ENCODE measurements at regions not wholly inside any gene's neighbourhood (a gene's known extent, or its start where the extent isn't known, plus 50 kb on each side); places are given as distances from the start of the nearest gene placed in this dataset.
A peak's percentile ranks its signal among the peaks of the same experiment; 100 is the strongest.

DNA sequence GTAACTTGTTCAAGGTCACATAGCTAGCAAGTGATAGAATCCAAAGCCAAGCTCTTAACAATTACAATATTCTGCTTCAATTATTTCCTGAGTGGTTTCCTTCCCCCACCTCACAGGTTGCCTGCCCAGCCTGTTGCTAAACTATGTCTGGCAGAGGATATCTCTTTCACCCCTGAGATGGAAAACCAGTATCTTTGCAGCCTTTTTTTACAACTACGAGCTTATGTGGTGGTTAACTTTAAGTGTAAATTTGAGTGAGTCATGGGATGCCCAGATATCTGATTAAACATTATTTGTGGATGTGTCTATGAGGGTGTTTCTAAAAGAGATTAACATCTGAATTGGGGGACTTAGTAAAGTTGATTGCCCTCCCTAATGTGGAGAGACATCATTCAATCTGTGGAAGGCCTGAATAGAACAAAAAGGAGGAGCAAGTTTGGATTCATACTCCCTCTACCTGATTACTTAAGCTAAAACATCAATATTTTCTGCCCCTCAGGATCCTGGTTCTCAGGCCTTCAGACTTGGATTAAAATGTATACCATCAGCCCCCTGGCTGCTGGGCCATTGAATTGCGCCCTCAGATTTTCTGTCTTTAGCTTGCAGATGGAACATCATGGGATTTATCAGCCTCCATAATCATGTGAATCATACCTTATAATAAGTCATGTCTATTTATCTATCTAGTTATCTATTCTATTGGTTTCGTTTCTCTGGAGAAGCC is 911.9 kb downstream of the METTL15 start:
- Histone ChIP-seq H3K36me3 (ENCODE audit: control insufficient read depth in 1 of 2, insufficient read depth in 2 of 2, low read length in 2 of 2) (no peaks in the 10 kb centered on the region), H3K4me2 (ENCODE audit: low read length) (no peak overlapping the region), H3K27me3 (ENCODE audit: insufficient read depth, low read length) (no peaks in the 10 kb centered on the region), H2AFZ (ENCODE audit: insufficient read depth, low read length, poor library complexity) (no peak overlapping the region), H3K23ac (ENCODE audit: low read length) (no peak overlapping the region), H3K14ac (ENCODE audit: low read length) (no peak overlapping the region), H3K18ac (ENCODE audit: low read length) (no peak overlapping the region), H3K9ac (ENCODE audit: low read length) (no peak overlapping the region), H4K8ac (ENCODE audit: low read depth, low read length) (no peak overlapping the region), H2BK12ac (ENCODE audit: low read length) (no peak overlapping the region), H2AK5ac (ENCODE audit: low read length) (no peak overlapping the region), H4K91ac (ENCODE audit: low read depth, low read length) (no peak overlapping the region), H2BK5ac (ENCODE audit: low read depth, low read length, poor library complexity) (no peak overlapping the region), H3K27ac (ENCODE audit: low read depth, low read length) (no peak overlapping the region), H3K4ac (ENCODE audit: low read depth, low read length) (no peak overlapping the region), H2BK120ac (ENCODE audit: insufficient read depth, low read length, poor library complexity) (no peak overlapping the region), H3K9me3 (ENCODE audit: insufficient read depth, low read depth, low read length) (no peaks in the 10 kb centered on the region), H3K4me3 (ENCODE audit: low read depth, low read length) (no peak overlapping the region), H3K79me2 (ENCODE audit: control insufficient read depth, insufficient read depth, low read length, poor library complexity) (no peaks in the 10 kb centered on the region), H3K79me1 (ENCODE audit: low read length) (no peaks in the 10 kb centered on the region), H4K12ac (ENCODE audit: low read depth, low read length) (no peak overlapping the region), H3K4me1 (ENCODE audit: control insufficient read depth in 1 of 2, insufficient read depth in 2 of 2, low read length in 2 of 2) (no peaks in the 10 kb centered on the region)
- no CpG with 5 or more reads among the region's 3 CpGs for WGBS (ENCODE audit: extremely low coverage, insufficient coverage, insufficient read length)
- DNase-seq, result no peak

DNA sequence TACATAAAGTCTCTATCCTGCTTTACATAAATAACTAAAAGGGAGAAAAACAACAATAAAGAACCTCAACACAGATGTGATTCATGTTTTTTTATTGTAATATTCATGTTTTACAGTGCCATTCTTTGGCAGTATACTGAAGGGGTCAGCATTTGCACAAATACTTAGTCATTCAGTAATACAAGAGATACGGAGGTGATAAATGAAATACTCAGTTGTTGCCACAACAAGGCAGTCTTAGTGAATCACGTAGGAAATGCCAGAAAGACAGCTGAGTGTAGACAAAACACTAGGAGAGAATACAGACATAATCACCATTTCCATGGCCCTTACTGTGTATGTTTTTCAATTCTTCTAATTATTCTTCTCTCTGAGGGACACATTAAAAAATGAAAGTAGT is 910.4 kb downstream of the METTL15 start:
- Histone ChIP-seq H2BK12ac (ENCODE audit: low read length) (no peak overlapping the region), H2AK5ac (ENCODE audit: low read length) (no peak overlapping the region), H3K4me2 (ENCODE audit: low read length) (no peak overlapping the region), H3K4me1 (ENCODE audit: control insufficient read depth in 1 of 2, insufficient read depth in 2 of 2, low read length in 2 of 2) (no peaks in the 10 kb centered on the region), H3K27me3 (ENCODE audit: insufficient read depth, low read length) (no peaks in the 10 kb centered on the region), H4K91ac (ENCODE audit: low read depth, low read length) (no peak overlapping the region), H3K4me3 (ENCODE audit: low read depth, low read length) (no peak overlapping the region), H3K9me3 (ENCODE audit: insufficient read depth, low read depth, low read length) (no peaks in the 10 kb centered on the region), H3K14ac (ENCODE audit: low read length) (no peak overlapping the region), H3K23ac (ENCODE audit: low read length) (no peak overlapping the region), H2BK5ac (ENCODE audit: low read depth, low read length, poor library complexity) (no peak overlapping the region), H3K18ac (ENCODE audit: low read length) (no peak overlapping the region), H3K4ac (ENCODE audit: low read depth, low read length) (no peak overlapping the region), H4K12ac (ENCODE audit: low read depth, low read length) (no peak overlapping the region), H4K8ac (ENCODE audit: low read depth, low read length) (no peak overlapping the region), H3K36me3 (ENCODE audit: control insufficient read depth in 1 of 2, insufficient read depth in 2 of 2, low read length in 2 of 2) (no peaks in the 10 kb centered on the region), H2BK120ac (ENCODE audit: insufficient read depth, low read length, poor library complexity) (no peak overlapping the region), H3K27ac (ENCODE audit: low read depth, low read length) (no peak overlapping the region), H3K79me2 (ENCODE audit: control insufficient read depth, insufficient read depth, low read length, poor library complexity) (no peaks in the 10 kb centered on the region), H3K79me1 (ENCODE audit: low read length) (no peaks in the 10 kb centered on the region), H2AFZ (ENCODE audit: insufficient read depth, low read length, poor library complexity) (no peak overlapping the region), H3K9ac (ENCODE audit: low read length) (no peak overlapping the region)
- DNase-seq, result peak; percentile 1 to 39
- WGBS (ENCODE audit: extremely low coverage, insufficient coverage, insufficient read length), result no CpG with 5 or more reads among the region's 2 CpGs

DNA sequence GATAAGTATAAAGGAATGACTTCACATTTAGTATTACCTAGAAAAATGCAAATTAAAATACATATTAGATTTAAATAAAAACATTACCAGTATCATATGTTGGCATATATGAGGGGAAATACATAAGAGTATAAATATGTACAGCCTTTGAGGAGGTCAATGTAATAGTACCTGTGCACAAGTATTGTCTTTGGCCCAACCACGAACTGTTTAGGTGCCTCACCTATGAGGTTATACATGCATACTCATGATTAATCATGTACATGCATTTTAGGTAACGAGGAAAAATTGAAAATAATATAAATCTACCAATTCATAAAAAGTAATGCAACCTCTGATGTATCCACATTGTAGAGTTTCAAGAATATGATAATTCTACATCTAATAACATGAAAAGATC is 909.8 kb downstream of the METTL15 start:
- Histone ChIP-seq H2AFZ (ENCODE audit: insufficient read depth, low read length, poor library complexity) (no peak overlapping the region), H3K9me3 (ENCODE audit: insufficient read depth, low read depth, low read length) (no peaks in the 10 kb centered on the region), H3K79me2 (ENCODE audit: control insufficient read depth, insufficient read depth, low read length, poor library complexity) (no peaks in the 10 kb centered on the region), H2BK12ac (ENCODE audit: low read length) (no peak overlapping the region), H3K4me2 (ENCODE audit: low read length) (no peak overlapping the region), H3K18ac (ENCODE audit: low read length) (no peak overlapping the region), H3K4me1 (ENCODE audit: control insufficient read depth in 1 of 2, insufficient read depth in 2 of 2, low read length in 2 of 2) (no peaks in the 10 kb centered on the region), H2BK5ac (ENCODE audit: low read depth, low read length, poor library complexity) (no peak overlapping the region), H3K27me3 (ENCODE audit: insufficient read depth, low read length) (no peaks in the 10 kb centered on the region), H2BK120ac (ENCODE audit: insufficient read depth, low read length, poor library complexity) (no peak overlapping the region), H3K14ac (ENCODE audit: low read length) (no peak overlapping the region), H3K4me3 (ENCODE audit: low read depth, low read length) (no peak overlapping the region), H3K79me1 (ENCODE audit: low read length) (no peaks in the 10 kb centered on the region), H3K23ac (ENCODE audit: low read length) (no peak overlapping the region), H3K27ac (ENCODE audit: low read depth, low read length) (no peak overlapping the region), H4K8ac (ENCODE audit: low read depth, low read length) (no peak overlapping the region), H4K12ac (ENCODE audit: low read depth, low read length) (no peak overlapping the region), H3K36me3 (ENCODE audit: control insufficient read depth in 1 of 2, insufficient read depth in 2 of 2, low read length in 2 of 2) (no peaks in the 10 kb centered on the region), H2AK5ac (ENCODE audit: low read length) (no peak overlapping the region), H3K9ac (ENCODE audit: low read length) (no peak overlapping the region), H4K91ac (ENCODE audit: low read depth, low read length) (no peak overlapping the region), H3K4ac (ENCODE audit: low read depth, low read length) (no peak overlapping the region)
- no peak for DNase-seq
- no CpG with 5 or more reads among the region's 2 CpGs for WGBS (ENCODE audit: extremely low coverage, insufficient coverage, insufficient read length)

DNA sequence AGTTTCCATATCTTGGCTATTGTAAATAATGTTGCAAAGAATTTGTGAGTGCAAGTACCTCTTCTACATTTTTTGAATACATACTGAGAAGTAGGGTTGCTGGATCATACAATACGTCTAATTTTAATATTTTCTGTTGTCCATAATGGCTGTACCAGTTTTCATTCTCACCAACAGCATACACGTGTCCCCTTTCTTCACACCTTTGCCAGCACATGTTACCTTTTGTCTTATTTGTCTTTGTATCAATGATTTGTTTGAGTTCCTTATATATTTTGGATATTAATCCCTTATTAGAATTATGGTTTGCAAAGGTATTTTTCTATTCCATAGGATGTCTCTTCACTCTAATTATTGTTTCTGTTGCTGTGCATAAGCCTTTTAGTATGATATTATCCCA is 904.3 kb downstream of the METTL15 start:
- no peaks in the 10 kb centered on the region for H3K36me3 ChIP-seq (ENCODE audit: control insufficient read depth in 1 of 2, insufficient read depth in 2 of 2, low read length in 2 of 2)
- no peak overlapping the region for H3K23ac ChIP-seq (ENCODE audit: low read length)
- no peak overlapping the region for H4K8ac ChIP-seq (ENCODE audit: low read depth, low read length)
- H3K79me2 ChIP-seq (ENCODE audit: control insufficient read depth, insufficient read depth, low read length, poor library complexity), result no peaks in the 10 kb centered on the region
- H2BK12ac ChIP-seq (ENCODE audit: low read length), result no peak overlapping the region
- H3K27ac ChIP-seq (ENCODE audit: low read depth, low read length), result no peak overlapping the region
- no peak overlapping the region for H2BK120ac ChIP-seq (ENCODE audit: insufficient read depth, low read length, poor library complexity)
- no peak overlapping the region for H4K91ac ChIP-seq (ENCODE audit: low read depth, low read length)
- H3K4me1 ChIP-seq (ENCODE audit: control insufficient read depth in 1 of 2, insufficient read depth in 2 of 2, low read length in 2 of 2), result no peaks in the 10 kb centered on the region
- H3K18ac ChIP-seq (ENCODE audit: low read length), result no peak overlapping the region
- no peak overlapping the region for H3K4me3 ChIP-seq (ENCODE audit: low read depth, low read length)
- no peak overlapping the region for H2BK5ac ChIP-seq (ENCODE audit: low read depth, low read length, poor library complexity)
- WGBS (ENCODE audit: extremely low coverage, insufficient coverage, insufficient read length), result no CpG with 5 or more reads among the region's 2 CpGs
- no peak overlapping the region for H3K14ac ChIP-seq (ENCODE audit: low read length)
- no peak overlapping the region for H3K9ac ChIP-seq (ENCODE audit: low read length)
- no peaks in the 10 kb centered on the region for H3K79me1 ChIP-seq (ENCODE audit: low read length)
- no peak overlapping the region for H4K12ac ChIP-seq (ENCODE audit: low read depth, low read length)
- no peaks in the 10 kb centered on the region for H3K9me3 ChIP-seq (ENCODE audit: insufficient read depth, low read depth, low read length)
- H3K4ac ChIP-seq (ENCODE audit: low read depth, low read length), result no peak overlapping the region
- H2AK5ac ChIP-seq (ENCODE audit: low read length), result no peak overlapping the region
- H3K27me3 ChIP-seq (ENCODE audit: insufficient read depth, low read length), result no peaks in the 10 kb centered on the region
- no peak overlapping the region for H2AFZ ChIP-seq (ENCODE audit: insufficient read depth, low read length, poor library complexity)
- no peak overlapping the region for H3K4me2 ChIP-seq (ENCODE audit: low read length)
- no peak for DNase-seq

All from trophoblast cell (in vitro differentiated cells and primary cell).